DOHH2 (cell line): ENCODE measurements at regions not wholly inside any gene's neighbourhood (a gene's known extent, or its start where the extent isn't known, plus 50 kb on each side); places are given as distances from the start of the nearest gene placed in this dataset.

Source experiments
- H3F3A ChIP-seq: fragments of 200-600 bp; sonication (generic), shearing (Covaris generic); 2 replicates; pipeline ENCODE4 v1.6.0; 2016; ENCODE audit warnings: antibody characterized with exemption, mild to moderate bottlenecking; ENCODE audit not compliant: control insufficient read depth, insufficient read depth
- H3K27ac ChIP-seq: fragments of 200-600 bp; sonication (generic); 2 replicates; pipeline ENCODE4 v1.5.1; 2014; ENCODE audit warnings: low read depth, mild to moderate bottlenecking, low read length, moderate library complexity
- H3K27me3 ChIP-seq: fragments of 200-600 bp; sonication (generic); 2 replicates; pipeline ENCODE4 v1.6.1; 2014; ENCODE audit warnings: mild to moderate bottlenecking, low read length, mixed read lengths; ENCODE audit not compliant: control insufficient read depth
- H3K36me3 ChIP-seq: fragments of 200-600 bp; sonication (generic); 2 replicates; pipeline ENCODE4 v1.6.1; 2014; ENCODE audit warnings: mild to moderate bottlenecking, low read length, moderate library complexity, mixed read lengths; ENCODE audit not compliant: control insufficient read depth
- H3K4me1 ChIP-seq: fragments of 200-600 bp; sonication (generic); 2 replicates; pipeline ENCODE4 v1.6.1; 2014; ENCODE audit warnings: mild to moderate bottlenecking, low read length, mixed read lengths; ENCODE audit not compliant: control insufficient read depth
- H3K4me2 ChIP-seq: fragments of 200-600 bp; sonication (generic); 2 replicates; pipeline ENCODE4 v1.6.0; 2014; ENCODE audit warnings: mild to moderate bottlenecking, low read length, moderate library complexity
- H3K4me3 ChIP-seq: fragments of 200-600 bp; sonication (generic); 2 replicates; pipeline ENCODE4 v1.5.1; 2014; ENCODE audit warnings: mild to moderate bottlenecking, low read length, mixed read lengths
- H3K79me2 ChIP-seq: fragments of 200-600 bp; sonication (generic); 2 replicates; pipeline ENCODE4 v1.6.1; 2014; ENCODE audit warnings: mild to moderate bottlenecking, low read length, mixed read lengths; ENCODE audit not compliant: control insufficient read depth
- H3K9me2 ChIP-seq: fragments of 200-600 bp; sonication (generic); replicated peaks from 2 replicates; pipeline ENCODE4 v1.6.1; 2014; ENCODE audit warnings: mild to moderate bottlenecking, low read length, mixed read lengths; ENCODE audit not compliant: control insufficient read depth
- H3K9me3 ChIP-seq: fragments of 200-600 bp; sonication (generic); 2 replicates; pipeline ENCODE4 v1.6.1; 2014; ENCODE audit warnings: antibody characterized with exemption, low read length, mixed read lengths; ENCODE audit not compliant: control insufficient read depth, insufficient read depth
- H4K20me1 ChIP-seq: fragments of 200-600 bp; sonication (generic); 2 replicates; pipeline ENCODE4 v1.6.0; 2014; ENCODE audit warnings: low read depth, mild to moderate bottlenecking, antibody characterized with exemption, low read length, moderate library complexity; ENCODE audit not compliant: control insufficient read depth, insufficient read depth
- CTCF ChIP-seq: fragments of 200-600 bp; sonication (generic); IDR thresholded peaks from one replicate; pipeline ENCODE4 v1.5.1; 2014; ENCODE audit warnings: antibody characterized with exemption, mild to moderate bottlenecking, low read depth, low read length; ENCODE audit not compliant: poor library complexity, severe bottlenecking
- EZH2phosphoT487 ChIP-seq: fragments of 200-600 bp; sonication (generic); IDR thresholded peaks from 2 replicates; pipeline ENCODE4 v1.6.1; 2017; ENCODE audit warnings: borderline replicate concordance, mild to moderate bottlenecking, antibody characterized with exemption, low read length, moderate library complexity, mixed read lengths

GRCh38 chr5:125461641-125462072 lies 715.2 kb upstream of the ZNF608 start:
- no peaks in the 10 kb centered on the region for H3K36me3 ChIP-seq
- H3K79me2 ChIP-seq: no peaks in the 10 kb centered on the region
- H3F3A ChIP-seq: no peaks in the 10 kb centered on the region
- no peak overlapping the region for H3K4me2 ChIP-seq
- no peaks in the 10 kb centered on the region for H4K20me1 ChIP-seq
- no peak overlapping the region for H3K27ac ChIP-seq
- H3K4me3 ChIP-seq: no peak overlapping the region
- no peaks in the 10 kb centered on the region for H3K9me2 ChIP-seq
- H3K4me1 ChIP-seq: peaks cover 5% of the 10 kb centered on the region
- TF ChIP-seq CTCF (no peak), EZH2phosphoT487 (no peak)
- no peaks in the 10 kb centered on the region; the same call in 1 of the 2 replicates for H3K9me3 ChIP-seq
- H3K27me3 ChIP-seq: no peaks in the 10 kb centered on the region

- H4K20me1 ChIP-seq: no peaks in the 10 kb centered on the region
- H3K9me2 ChIP-seq: no peaks in the 10 kb centered on the region
- H3K4me1 ChIP-seq: peaks cover 5% of the 10 kb centered on the region
- H3K36me3 ChIP-seq: no peaks in the 10 kb centered on the region
- H3F3A ChIP-seq: no peaks in the 10 kb centered on the region
- no peak overlapping the region for H3K27ac ChIP-seq
- no peak overlapping the region for H3K4me3 ChIP-seq
- H3K79me2 ChIP-seq: no peaks in the 10 kb centered on the region
- H3K4me2 ChIP-seq: no peak overlapping the region
- no peaks in the 10 kb centered on the region for H3K9me3 ChIP-seq
- TF ChIP-seq CTCF: no peak
- no peak for TF ChIP-seq EZH2phosphoT487
- H3K27me3 ChIP-seq: no peaks in the 10 kb centered on the region
Measured at GRCh38 chr5:125463466-125464092, 717.1 kb upstream of the ZNF608 start.

DNA sequence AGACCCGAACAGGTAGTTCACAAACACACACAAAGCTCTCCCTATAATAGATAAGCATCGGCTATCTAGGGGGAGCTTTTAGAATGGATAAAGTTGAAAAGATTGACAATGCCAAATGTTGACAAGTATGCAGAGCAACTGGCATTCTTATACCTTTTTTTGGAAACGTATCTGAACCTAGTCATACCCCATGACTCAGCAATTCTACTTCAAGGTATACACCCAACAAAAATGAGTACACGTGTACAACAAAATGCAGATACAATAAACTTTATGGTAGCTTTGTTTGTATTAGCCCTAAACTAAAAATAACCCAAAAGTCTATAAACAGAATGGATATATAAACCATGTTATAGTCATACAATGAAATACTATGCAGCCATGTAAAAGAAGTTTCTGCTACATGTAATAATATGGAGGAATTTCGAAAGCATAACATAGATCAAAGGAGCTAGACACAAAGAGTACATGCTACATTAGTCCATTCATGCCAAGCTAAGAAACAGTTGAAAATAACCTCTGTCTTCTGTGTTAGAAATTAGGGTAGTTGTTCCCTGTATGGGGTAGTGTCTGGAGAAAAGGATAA lies 718.5 kb upstream of the ZNF608 start:
- H3K4me3 ChIP-seq: no peak overlapping the region
- H3K4me2 ChIP-seq: no peak overlapping the region
- H3F3A ChIP-seq: no peaks in the 10 kb centered on the region
- H3K36me3 ChIP-seq: no peaks in the 10 kb centered on the region
- TF ChIP-seq CTCF (no peak), EZH2phosphoT487 (no peak)
- H3K9me2 ChIP-seq: no peaks in the 10 kb centered on the region
- H3K27ac ChIP-seq: no peak overlapping the region
- no peaks in the 10 kb centered on the region for H3K79me2 ChIP-seq
- H3K27me3 ChIP-seq: no peaks in the 10 kb centered on the region
- no peaks in the 10 kb centered on the region for H4K20me1 ChIP-seq
- H3K4me1 ChIP-seq: peaks cover 5% of the 10 kb centered on the region
- H3K9me3 ChIP-seq: no peaks in the 10 kb centered on the region
